HepG2 (cell line): ENCODE measurements at regions not wholly inside any gene's neighbourhood (a gene's known extent, or its start where the extent isn't known, plus 50 kb on each side); places are given as distances from the start of the nearest gene placed in this dataset.

ENCODE experiments used
- CBFB ChIP-seq: sonication (generic); formaldehyde crosslinking; IDR thresholded peaks from 2 replicates; pipeline ENCODE4 v1.4.0; 2020; ENCODE audit warnings: missing genetic modification reagents
- EZH2 ChIP-seq: conservative IDR thresholded peaks from 2 replicates; pipeline ENCODE4 v1.6.1; 2012; ENCODE audit warnings: mild to moderate bottlenecking, low read depth, low read length, moderate library complexity
- STAG1 ChIP-seq: sonication (generic); formaldehyde crosslinking; IDR thresholded peaks from 2 replicates; pipeline ENCODE4 v1.4.0; 2020; ENCODE audit warnings: missing genetic modification reagents
- ZC3H4 ChIP-seq: sonication (generic); formaldehyde crosslinking; IDR thresholded peaks from 2 replicates; pipeline ENCODE4 v1.4.0; 2020; ENCODE audit warnings: missing genetic modification reagents, borderline replicate concordance
- ZKSCAN1 ChIP-seq: fragments of 150-350 bp; IDR thresholded peaks from 2 replicates; pipeline ENCODE4 v1.6.1; 2014; ENCODE audit warnings: low read length
- ZNF235 ChIP-seq: sonication (generic); formaldehyde crosslinking; IDR thresholded peaks from 2 replicates; pipeline ENCODE4 v1.8.1; 2023; ENCODE audit warnings: mild to moderate bottlenecking, missing genetic modification reagents, borderline replicate concordance
- ZNF75D ChIP-seq: sonication (generic); formaldehyde crosslinking; IDR thresholded peaks from 2 replicates; pipeline ENCODE4 v1.8.1; 2023; ENCODE audit warnings: missing genetic modification reagents, mild to moderate bottlenecking, borderline replicate concordance
- TF ChIP-seq, protein P1 (sequence below): sonication (generic); formaldehyde crosslinking; IDR thresholded peaks from 2 replicates; pipeline ENCODE4; 2020; ENCODE audit warnings: missing genetic modification reagents, mild to moderate bottlenecking, borderline replicate concordance
- TF ChIP-seq, protein P2 (sequence below): sonication (generic); formaldehyde crosslinking; IDR thresholded peaks from 2 replicates; pipeline ENCODE4 v1.5.0; 2020; ENCODE audit warnings: missing genetic modification reagents, mild to moderate bottlenecking, borderline replicate concordance
- TF ChIP-seq, protein P3 (sequence below): sonication (generic); formaldehyde crosslinking; IDR thresholded peaks from 2 replicates; pipeline ENCODE4 v1.4.0; 2020; ENCODE audit warnings: low read depth, missing genetic modification reagents

DNA sequence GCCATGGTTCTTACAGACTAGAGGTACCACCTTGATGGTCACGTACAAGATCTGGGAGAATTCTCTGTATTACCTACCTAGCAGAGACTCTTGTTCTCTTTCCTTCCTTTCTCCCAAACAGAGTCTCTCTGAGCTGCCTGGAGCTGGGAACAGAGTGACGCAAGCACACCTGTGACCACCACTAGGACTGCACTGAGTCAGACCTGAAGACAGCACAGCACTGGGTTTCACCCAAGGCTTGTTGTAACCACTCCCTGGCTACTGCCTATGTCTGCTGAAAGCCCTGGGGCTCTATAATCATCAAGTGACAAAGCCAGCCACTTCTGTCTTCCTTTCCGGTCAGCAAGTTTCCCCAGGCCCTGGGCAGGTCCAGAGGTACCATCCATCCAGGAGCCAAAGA is 293.3 kb upstream of the CNTN4 start:
- TF ChIP-seq, protein P1, sequence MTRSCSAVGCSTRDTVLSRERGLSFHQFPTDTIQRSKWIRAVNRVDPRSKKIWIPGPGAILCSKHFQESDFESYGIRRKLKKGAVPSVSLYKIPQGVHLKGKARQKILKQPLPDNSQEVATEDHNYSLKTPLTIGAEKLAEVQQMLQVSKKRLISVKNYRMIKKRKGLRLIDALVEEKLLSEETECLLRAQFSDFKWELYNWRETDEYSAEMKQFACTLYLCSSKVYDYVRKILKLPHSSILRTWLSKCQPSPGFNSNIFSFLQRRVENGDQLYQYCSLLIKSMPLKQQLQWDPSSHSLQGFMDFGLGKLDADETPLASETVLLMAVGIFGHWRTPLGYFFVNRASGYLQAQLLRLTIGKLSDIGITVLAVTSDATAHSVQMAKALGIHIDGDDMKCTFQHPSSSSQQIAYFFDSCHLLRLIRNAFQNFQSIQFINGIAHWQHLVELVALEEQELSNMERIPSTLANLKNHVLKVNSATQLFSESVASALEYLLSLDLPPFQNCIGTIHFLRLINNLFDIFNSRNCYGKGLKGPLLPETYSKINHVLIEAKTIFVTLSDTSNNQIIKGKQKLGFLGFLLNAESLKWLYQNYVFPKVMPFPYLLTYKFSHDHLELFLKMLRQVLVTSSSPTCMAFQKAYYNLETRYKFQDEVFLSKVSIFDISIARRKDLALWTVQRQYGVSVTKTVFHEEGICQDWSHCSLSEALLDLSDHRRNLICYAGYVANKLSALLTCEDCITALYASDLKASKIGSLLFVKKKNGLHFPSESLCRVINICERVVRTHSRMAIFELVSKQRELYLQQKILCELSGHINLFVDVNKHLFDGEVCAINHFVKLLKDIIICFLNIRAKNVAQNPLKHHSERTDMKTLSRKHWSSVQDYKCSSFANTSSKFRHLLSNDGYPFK (CRISPR knock-in tag): no peak
- no peak for TF ChIP-seq CBFB (CRISPR knock-in tag)
- TF ChIP-seq ZKSCAN1: no peak
- TF ChIP-seq, protein P2, sequence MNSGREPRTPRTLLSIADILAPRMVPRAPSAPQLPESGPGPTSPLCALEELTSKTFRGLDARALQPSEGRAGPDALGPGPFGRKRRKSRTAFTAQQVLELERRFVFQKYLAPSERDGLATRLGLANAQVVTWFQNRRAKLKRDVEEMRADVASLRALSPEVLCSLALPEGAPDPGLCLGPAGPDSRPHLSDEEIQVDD (CRISPR knock-in tag): no peak
- no peak for TF ChIP-seq ZNF235 (CRISPR knock-in tag)
- TF ChIP-seq STAG1 (CRISPR knock-in tag): no peak
- no peak for TF ChIP-seq EZH2
- TF ChIP-seq, protein P3, sequence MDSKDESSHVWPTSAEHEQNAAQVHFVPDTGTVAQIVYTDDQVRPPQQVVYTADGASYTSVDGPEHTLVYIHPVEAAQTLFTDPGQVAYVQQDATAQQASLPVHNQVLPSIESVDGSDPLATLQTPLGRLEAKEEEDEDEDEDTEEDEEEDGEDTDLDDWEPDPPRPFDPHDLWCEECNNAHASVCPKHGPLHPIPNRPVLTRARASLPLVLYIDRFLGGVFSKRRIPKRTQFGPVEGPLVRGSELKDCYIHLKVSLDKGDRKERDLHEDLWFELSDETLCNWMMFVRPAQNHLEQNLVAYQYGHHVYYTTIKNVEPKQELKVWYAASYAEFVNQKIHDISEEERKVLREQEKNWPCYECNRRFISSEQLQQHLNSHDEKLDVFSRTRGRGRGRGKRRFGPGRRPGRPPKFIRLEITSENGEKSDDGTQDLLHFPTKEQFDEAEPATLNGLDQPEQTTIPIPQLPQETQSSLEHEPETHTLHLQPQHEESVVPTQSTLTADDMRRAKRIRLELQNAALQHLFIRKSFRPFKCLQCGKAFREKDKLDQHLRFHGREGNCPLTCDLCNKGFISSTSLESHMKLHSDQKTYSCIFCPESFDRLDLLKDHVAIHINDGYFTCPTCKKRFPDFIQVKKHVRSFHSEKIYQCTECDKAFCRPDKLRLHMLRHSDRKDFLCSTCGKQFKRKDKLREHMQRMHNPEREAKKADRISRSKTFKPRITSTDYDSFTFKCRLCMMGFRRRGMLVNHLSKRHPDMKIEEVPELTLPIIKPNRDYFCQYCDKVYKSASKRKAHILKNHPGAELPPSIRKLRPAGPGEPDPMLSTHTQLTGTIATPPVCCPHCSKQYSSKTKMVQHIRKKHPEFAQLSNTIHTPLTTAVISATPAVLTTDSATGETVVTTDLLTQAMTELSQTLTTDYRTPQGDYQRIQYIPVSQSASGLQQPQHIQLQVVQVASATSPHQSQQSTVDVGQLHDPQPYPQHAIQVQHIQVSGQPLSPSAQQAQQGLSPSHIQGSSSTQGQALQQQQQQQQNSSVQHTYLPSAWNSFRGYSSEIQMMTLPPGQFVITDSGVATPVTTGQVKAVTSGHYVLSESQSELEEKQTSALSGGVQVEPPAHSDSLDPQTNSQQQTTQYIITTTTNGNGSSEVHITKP (CRISPR knock-in tag): no peak
- no peak for TF ChIP-seq ZNF75D (CRISPR knock-in tag)
- no peak for TF ChIP-seq ZC3H4 (CRISPR knock-in tag)
